HG03139 (cell line): ENCODE measurements at regions not wholly inside any gene's neighbourhood (a gene's known extent, or its start where the extent isn't known, plus 50 kb on each side); places are given as distances from the start of the nearest gene placed in this dataset.

ENCODE experiments used
- ATAC-seq: cut with Tn5 transposase; IDR thresholded peaks from one replicate; pipeline ENCODE4 v1.9.1; 2021; ENCODE audit not compliant: unreplicated experiment

DNA sequence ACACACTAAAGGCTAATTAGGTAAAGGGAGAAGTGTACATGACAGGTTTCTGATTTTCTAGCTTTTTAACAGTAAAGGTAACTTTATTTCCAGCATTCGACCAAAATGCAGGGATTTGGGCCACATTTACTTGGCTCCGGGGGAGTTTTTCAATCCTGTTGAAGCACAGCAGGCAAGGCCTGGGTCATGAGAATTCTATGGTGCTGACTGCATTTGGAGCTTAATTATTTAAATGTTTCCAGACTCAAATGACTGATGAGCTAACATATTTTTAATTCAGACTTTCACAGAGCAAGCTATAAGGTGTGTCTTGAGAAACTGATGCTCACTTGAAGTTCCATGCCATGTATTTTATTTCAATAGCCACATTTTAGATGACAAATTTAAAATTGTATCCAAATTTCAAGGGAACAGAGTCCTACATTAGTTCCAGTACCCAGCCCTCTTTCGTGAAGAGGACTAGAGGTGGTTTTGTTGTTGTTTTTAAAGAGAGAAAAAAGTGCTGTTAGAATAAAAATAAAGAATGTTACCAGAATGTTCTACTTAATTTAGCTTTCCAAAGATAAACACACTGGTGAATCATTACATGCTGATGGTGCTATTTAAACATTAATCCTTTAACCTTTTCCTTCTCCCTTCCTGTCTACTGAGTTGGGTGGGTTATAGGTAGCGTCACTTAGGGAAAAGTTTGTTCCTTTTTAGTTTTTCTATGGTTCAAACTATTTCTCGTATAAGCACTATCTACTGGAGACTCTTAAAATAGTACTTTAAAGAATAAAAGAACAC is 82.3 kb upstream of the PHACTR2 start:
- no peak for ATAC-seq

DNA sequence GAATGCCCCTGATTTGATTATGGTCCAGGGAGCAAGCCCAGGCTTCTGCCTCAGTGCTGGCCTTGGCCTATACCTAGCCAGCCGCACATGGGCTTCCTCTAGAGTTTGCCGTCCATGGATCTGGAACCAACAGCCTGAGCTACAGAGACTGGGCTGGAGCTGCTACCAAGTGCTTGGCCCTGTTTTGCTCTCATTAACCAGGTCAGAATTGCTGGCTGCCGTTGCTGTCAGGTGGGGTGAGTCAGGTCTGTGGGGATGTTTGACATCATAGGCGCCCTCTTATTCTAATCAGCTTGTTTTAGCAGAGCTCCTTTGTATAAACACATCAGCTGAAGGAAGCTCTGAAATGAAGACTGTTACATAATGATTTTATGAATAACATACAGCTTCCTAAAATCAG is 83.1 kb upstream of the PHACTR2 start:
- ATAC-seq = no peak

DNA sequence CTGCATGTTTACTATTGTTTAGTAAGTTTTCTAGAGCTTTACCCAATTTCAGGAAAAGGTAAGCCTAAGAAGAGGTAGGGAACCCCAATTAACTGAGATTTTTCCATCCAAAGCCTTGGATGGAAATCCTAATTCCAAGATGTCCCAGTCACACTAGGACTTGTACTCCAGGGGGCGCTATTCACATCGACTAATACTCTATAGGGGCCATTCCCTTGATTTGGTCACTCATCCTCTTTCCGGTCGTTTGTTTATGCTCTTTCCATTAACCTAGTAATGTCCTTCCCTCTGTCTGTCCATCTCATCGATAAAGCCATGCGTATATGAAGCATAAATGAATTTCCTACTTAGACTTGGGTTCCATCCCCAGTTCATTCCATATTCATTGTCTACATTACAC is 80.8 kb upstream of the FUCA2 start:
- ATAC-seq = no peak

DNA sequence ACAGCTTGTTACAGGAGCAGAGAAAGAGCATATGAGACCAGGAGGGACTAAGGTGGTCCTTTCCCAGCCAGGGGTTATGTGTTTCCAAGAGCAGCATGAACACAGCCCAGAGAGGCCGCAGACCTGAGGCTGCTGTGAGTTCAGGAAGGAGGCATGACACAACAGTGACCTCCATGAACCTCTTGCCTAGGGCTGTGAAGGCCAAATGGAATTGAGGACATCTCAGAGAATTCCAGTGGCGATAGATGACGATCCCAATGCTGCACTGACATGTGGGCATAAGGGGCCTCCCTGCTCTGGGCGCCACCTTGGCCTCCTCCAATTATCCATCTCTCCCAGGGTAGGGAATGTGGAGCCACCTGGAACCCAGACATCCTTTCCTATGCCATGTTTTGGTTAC is 79.9 kb upstream of the FUCA2 start:
- no peak for ATAC-seq

DNA sequence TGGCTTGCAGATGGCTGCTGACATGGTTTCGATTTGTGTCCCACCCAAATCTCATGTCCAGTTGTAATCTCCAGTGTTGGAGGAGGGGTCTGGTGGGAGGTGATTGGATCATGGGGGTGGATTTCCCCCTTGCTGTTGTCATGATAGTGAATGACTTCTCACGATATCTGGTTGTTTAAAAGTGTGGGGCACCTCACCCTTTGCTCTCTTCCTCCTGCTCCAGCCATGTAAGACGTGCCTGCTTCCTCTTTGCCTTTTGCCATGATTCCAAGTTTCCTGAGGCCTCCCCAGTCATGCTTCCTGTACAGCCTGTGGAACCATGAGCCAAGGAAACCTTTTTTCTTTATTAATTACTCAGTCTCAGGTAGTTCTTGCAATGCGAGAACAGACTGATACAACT is 77.6 kb upstream of the FUCA2 start:
- no peak for ATAC-seq

DNA sequence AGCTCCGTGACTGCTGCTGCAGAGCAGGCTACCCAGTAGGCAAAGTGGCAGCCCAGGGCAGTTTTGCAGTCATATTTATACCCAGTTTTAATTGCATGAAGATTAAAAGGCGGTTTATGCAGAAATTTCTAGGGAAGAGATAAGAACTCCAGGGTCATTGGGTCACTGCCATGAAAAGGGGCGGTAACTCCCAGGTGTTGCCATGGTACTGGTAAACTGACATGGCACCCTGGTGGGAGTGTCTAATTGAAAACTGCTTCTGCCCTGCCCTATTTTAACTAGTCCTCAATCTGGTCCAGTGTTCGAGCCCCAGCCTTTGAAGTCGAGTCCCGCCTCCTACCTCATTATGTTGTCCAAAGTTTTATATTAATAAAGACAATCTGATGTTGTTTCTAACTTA is 75.0 kb upstream of the FUCA2 start:
- no peak for ATAC-seq

DNA sequence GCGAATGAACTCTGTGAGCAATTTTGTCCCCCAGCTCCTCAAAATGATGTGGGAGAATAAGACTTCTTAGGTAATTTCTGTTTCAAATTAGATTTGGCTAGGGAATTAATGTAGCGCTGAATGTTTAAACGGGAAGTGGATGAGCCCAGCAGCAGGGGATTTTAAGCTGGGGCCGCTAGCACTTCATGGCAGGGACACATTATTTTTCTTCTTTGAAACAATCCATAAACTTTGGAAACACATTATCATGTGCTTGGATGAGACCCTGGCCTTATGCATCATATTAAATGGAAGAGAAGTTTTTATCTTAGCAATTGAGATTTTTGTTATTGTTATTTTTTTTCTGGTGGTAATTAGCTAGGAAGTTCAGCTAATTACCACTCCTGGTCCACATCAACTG is 74.2 kb upstream of the FUCA2 start:
- ATAC-seq = no peak

DNA sequence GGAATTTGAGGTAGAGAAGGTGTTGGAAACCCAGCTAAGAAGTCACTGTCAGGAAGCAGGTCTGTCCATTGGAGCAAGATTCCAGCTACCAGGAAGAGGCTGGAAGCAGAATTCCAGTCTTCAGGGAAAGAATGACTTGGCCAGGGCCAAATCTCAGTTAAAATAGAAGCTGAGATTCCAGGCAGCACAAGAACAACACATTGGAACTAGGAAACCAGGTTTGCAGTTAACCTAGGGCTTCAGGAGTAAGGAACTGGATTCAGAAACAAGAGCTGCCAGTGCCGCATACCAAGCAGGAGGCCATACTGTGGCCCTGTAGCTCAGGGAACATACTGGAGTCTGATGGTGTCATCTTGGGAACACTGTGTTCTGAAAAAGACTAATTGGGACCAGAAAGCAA is 73.7 kb upstream of the FUCA2 start:
- ATAC-seq = no peak

DNA sequence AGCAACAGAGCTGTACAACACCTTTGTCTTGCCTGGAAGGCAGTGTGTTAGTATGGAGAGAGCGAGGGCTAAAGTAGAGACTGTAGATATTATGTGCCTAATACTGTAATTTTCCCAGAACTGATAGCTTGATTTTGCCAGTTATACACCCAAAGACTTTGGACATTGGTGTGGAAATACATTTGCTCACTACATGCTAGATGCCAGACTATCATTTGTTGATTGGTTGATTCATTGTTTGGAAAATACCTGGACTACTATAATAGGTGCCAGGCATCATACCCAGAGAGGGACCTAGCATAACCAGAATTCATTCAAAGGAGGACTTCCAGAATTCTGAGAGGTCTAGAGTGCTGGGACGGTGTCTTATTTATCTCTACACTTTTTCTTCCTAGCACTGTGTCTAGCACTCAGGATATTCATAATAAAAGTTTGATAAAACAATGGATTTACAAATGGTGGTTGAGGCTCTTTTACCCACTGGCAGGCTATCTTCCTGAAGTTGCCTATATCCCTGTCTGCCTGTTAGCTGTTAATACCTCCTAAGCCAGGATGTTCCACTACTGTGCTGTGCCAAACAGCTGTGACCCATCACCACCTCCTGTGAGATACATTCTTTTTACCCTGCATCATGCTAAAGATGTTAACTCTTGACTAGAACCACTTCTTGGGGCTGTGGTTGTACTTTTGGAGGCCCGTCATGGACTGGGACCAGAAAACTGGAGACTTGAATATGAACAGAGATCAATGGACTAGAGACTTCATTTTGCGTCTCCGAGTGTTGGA is 72.2 kb upstream of the FUCA2 start:
- ATAC-seq = no peak

DNA sequence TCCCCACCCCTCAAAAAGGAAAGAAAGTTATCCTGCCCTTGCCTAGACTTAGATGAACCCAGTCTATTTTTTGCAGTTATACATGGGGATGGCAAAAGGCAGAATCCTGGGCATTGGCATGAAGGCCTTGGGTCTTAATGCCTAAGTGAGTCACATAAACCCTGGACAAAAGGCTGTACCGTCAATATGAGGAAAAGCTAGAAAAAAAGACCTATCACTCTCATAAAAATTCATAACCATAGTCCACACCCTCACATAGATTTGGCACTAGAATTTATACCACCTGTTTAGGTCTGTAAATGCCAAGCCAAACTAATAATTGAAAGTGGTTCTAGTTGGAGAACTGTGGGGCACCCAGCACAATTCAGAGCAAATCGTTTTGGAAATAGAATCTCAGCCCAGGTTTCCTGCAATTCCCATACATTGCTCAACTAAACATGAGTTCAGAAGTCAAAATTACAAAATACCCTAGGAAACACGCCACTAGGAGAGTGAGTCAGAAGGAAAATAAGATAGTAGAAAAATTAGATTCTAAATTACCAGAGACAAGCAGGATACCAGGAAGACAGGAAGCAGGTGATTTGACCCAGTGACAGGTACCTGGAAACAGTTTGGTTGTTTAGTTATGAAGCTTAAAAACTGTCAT is 70.4 kb upstream of the FUCA2 start:
- no peak for ATAC-seq

DNA sequence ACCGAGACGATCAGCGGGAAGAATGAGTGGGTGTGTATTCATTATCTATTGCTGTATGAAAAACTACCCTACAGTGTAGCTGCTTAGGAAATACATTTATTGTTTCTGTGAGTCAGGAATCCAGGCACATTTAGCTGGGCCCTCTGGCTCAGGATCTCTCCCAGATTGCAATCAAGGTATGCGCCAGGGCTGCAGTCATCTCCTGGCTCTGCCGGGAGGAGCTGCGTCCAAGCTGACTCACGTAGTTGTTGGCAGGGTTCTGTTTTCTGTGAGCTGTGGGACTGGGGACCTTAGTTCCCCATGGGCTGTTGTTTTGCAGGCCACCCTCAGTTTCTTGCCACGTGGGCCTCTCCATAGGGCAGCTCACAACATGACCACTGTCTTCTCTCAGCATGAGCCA is 68.2 kb upstream of the FUCA2 start:
- no peak for ATAC-seq

DNA sequence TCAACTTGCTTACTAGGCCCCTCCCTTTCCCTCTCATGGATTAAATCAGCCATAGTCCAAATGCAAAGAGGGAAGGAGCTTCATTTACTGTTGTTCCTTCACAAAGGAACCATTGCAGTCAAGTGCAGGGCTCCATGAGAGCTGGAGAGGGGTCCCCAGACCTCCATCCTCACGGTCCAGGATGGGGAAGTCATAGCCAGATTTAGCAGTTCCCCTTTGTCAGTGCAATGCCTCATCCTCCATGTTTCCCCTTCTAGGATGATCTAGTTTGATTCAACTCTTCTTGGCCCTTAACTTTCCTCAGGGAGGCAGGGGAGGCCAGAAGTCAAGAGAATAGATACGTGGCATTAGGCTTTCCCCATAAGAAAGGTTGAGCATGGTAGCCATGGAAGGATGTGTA is 66.5 kb upstream of the FUCA2 start:
- no peak for ATAC-seq

DNA sequence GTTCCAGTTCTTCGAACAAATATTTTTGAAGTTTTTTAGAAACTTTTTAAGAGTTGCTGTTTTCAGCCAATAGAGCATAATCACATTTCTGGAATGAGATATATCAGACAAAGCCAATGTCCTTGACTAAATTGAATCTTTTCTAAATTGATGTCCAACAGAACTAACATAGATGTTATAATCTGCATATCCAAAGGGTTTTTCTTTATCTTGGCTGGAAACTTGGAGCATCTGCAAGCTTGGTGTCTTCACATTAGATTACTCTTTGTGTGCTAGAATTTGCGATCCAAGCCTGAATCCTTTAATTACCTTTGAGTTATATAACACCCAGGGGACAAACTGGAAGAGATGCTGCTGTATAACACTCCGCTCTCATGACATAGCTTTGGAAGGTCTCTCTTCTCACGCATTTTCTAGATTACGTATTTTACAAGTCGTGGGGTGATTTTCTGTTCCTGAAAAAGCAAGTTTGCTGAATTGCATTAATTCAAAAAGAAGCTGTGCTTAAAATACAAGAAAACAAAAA is 64.4 kb upstream of the FUCA2 start:
- ATAC-seq = no peak

DNA sequence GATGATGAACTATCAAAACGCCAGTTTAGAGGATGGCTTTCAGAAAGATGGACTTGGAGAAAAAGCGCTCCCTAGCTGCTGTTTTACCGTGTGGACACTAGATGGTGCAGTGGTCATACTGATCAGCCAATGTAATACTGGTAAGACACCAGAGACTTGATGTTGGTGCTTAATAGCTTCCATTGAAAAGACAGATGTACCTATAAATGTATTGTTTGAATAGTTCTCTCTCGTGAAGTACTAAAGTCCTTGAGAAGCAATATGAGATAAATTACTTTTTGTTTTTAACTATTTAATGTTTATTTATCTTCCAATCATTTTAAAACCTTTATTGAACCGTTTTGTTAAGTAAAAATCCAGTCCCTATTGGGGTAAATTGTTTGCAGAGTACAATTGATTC is 63.9 kb upstream of the FUCA2 start:
- ATAC-seq = peak; percentile 90

DNA sequence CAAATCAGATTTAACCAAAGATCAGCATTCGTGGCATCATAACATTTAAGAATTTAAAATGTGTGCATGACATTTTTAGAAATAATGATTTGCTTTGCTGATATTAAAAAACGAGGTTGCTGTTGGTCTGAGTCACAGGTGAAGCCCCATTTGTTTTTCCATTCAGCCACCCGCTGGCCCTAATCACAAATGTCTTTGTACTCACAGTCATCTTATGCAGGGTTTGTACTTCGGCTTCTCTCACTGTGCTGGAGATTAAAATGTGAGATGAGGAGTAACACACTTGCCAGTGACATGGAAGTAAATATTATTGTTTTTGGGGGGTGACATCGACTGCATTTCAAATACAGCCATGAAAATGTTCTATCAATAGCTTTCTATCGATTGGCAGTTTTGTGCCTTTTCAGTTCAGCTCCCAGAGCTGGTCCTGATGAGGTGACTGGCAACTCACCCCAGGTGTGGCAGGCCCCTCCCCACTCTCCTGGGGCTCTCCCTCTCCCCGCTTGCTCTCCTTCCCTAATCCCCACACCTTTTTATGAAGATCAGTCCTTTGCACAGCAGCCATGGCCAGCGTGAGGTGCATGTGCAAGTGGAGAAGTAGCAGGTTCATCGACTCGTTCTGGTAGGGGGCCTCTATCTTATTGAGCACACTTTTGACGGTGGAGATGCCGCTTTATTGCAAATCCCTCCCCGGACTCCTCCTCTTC is 58.8 kb upstream of the FUCA2 start:
- ATAC-seq = no peak

DNA sequence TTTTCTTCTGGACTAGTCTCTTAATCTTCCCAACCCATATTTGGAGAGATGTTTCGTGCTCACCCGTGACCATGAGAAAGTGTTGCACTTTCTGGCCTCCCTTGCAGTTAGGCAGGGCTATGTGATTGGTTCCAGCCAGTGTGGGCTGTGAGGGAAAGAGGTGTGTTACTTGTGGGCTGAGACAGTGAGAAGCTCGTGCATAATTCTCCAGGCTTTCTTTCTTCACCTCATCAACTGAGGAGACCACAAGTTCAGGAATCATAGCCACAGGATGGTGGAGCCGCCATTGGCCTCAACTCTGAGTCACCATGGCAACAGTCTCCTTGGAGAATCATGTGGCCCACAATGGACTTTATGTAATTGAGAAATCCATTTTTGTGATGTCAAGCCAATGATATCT is 57.5 kb upstream of the FUCA2 start:
- no peak for ATAC-seq

DNA sequence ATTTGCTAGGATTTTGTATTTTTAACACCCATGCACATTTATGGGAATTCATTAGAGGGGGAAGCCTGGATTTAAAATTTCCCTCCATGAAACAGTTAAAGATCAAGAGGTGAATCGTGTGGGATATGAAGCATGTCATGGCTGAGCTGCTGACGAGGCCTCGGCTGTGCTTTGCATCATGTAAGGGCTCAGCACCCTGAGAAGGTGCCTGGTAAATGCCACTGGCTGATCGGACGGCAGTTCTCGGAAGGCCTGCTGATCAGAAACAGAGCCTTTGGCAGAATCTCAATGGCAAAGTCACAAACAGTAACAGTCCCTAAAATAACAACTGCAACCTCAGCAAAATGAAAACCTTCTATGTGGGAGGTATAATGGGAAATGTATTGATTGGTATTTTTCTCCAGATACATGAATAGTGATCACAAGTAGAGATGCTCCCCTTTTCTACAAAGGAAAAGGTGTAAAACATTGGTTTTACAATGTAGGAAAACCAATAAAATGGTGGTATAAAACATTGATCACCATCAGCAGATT is 53.0 kb upstream of the FUCA2 start:
- ATAC-seq = no peak

DNA sequence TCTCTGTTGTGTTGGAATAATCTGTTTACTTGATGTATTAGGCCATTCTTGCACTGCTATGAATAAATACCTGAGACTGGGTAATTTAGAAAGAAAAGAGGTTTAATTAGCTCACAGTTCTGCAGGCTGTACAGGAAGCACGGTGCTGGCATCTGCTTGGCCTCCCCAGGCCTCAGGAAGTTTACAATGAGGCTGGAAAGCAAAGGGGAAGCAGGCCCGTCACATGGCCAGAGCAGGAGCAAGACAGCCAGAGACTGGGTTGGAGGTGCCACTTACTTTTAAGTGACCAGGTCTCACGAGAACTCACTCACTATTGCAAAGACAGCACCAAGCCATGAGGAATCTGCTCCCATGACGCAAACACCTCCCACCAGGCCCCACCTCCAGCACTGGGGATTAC is 50.6 kb upstream of the FUCA2 start:
- no peak for ATAC-seq
